HEK293T (cell line): ENCODE measurements at regions not wholly inside any gene's neighbourhood (a gene's known extent, or its start where the extent isn't known, plus 50 kb on each side); places are given as distances from the start of the nearest gene placed in this dataset.

Experiments used
- CTCF ChIA-PET: fragments of 350-600 bp; formaldehyde crosslinking; extraction: SDS; loops from one replicate; lab custom pipeline; 2021; ENCODE audit warnings: antibody characterized with exemption, inconsistent platforms; lab: Yijun Ruan, JAX
- POLR2A ChIA-PET: fragments of 350-600 bp; formaldehyde crosslinking; extraction: SDS; loops from one replicate; lab custom pipeline; 2020; ENCODE audit warnings: antibody characterized with exemption, inconsistent platforms; lab: Yijun Ruan, JAX
- DNase-seq: peaks from one replicate; pipeline ENCODE4 v3.0.0; 2012; ENCODE audit warnings: mixed read lengths; ENCODE audit errors: extremely low spot score
- ARNT ChIP-seq: fragments of 450-650 bp; IDR thresholded peaks from 2 replicates; pipeline ENCODE4 v1.6.1; 2017; ENCODE audit warnings: mild to moderate bottlenecking
- BHLHE40 ChIP-seq: fragments of 450-650 bp; IDR thresholded peaks from 2 replicates; pipeline ENCODE4 v1.6.1; 2016; ENCODE audit warnings: mild to moderate bottlenecking, moderate library complexity, borderline replicate concordance
- CTBP1 ChIP-seq: fragments of 450-650 bp; IDR thresholded peaks from 2 replicates; pipeline ENCODE4 v1.6.1; 2016; ENCODE audit warnings: borderline replicate concordance
- ELF4 ChIP-seq: fragments of 450-650 bp; IDR thresholded peaks from 2 replicates; pipeline ENCODE4 v1.6.1; 2017; ENCODE audit warnings: antibody characterized with exemption
- FOXA1 ChIP-seq: fragments of 450-650 bp; IDR thresholded peaks from 2 replicates; pipeline ENCODE4 v1.6.1; 2016; ENCODE audit warnings: mild to moderate bottlenecking
- FOXK2 ChIP-seq: fragments of 450-650 bp; IDR thresholded peaks from 2 replicates; pipeline ENCODE4 v1.6.1; 2016; ENCODE audit warnings: mild to moderate bottlenecking
- FOXM1 ChIP-seq: fragments of 450-650 bp; IDR thresholded peaks from 2 replicates; pipeline ENCODE4 v1.6.1; 2017; ENCODE audit warnings: mild to moderate bottlenecking, borderline replicate concordance
- HDGF ChIP-seq: fragments of 450-650 bp; IDR thresholded peaks from 2 replicates; pipeline ENCODE4 v1.6.1; 2017; ENCODE audit warnings: antibody characterized with exemption, borderline replicate concordance
- L3MBTL2 ChIP-seq: fragments of 450-650 bp; conservative IDR thresholded peaks from 2 replicates; pipeline ENCODE4 v1.6.1; 2016; ENCODE audit warnings: mild to moderate bottlenecking
- LEF1 ChIP-seq: fragments of 450-650 bp; IDR thresholded peaks from 2 replicates; pipeline ENCODE4 v1.6.1; 2017; ENCODE audit warnings: mild to moderate bottlenecking, borderline replicate concordance
- NFRKB ChIP-seq: fragments of 450-650 bp; IDR thresholded peaks from 2 replicates; pipeline ENCODE4 v1.6.1; 2016; ENCODE audit warnings: mild to moderate bottlenecking, moderate library complexity
- PKNOX1 ChIP-seq: fragments of 450-650 bp; IDR thresholded peaks from 2 replicates; pipeline ENCODE4 v1.6.1; 2016
- SP1 ChIP-seq: fragments of 450-650 bp; IDR thresholded peaks from 2 replicates; pipeline ENCODE4 v1.6.1; 2017
- SUZ12 ChIP-seq: fragments of 450-650 bp; IDR thresholded peaks from 2 replicates; pipeline ENCODE4 v1.6.1; 2016; ENCODE audit warnings: mild to moderate bottlenecking
- TARDBP ChIP-seq: fragments of 450-650 bp; IDR thresholded peaks from 2 replicates; pipeline ENCODE4 v1.6.1; 2016
- ZNF384 ChIP-seq: fragments of 450-650 bp; IDR thresholded peaks from 2 replicates; pipeline ENCODE4 v1.6.1; 2016

GRCh38 chr1:56295949-56296929, 283.1 kb downstream of the PLPP3 start:
- POLR2A ChIA-PET, result no interaction called here
- TF ChIP-seq FOXM1, result no peak
- TF ChIP-seq L3MBTL2, result no peak
- CTCF ChIA-PET, result no interaction called here
- no peak for DNase-seq

GRCh38 chr1:56291374-56291919, 287.9 kb downstream of the PLPP3 start:
- TF ChIP-seq FOXK2 (no peak), TARDBP (no peak), HDGF (no peak), ARNT (no peak), NFRKB (no peak), CTBP1 (no peak), SUZ12 (no peak), PKNOX1 (no peak), BHLHE40 (no peak), FOXA1 (no peak), L3MBTL2 (no peak)
- CTCF ChIA-PET, result no interaction called here
- POLR2A ChIA-PET, result no interaction called here

GRCh38 chr1:56289260-56289659, 290.1 kb downstream of the PLPP3 start:
- TF ChIP-seq SP1 (no peak), FOXK2 (no peak)
- CTCF ChIA-PET, result no interaction called here
- POLR2A ChIA-PET, result no interaction called here
- DNase-seq, result no peak

More at GRCh38 chr1:56291374-56291919, 287.9 kb downstream of the PLPP3 start:
- no peak for DNase-seq

GRCh38 chr1:56287721-56288120, 291.6 kb downstream of the PLPP3 start:
- ChIA-PET CTCF (no interaction called here), POLR2A (no interaction called here)
- TF ChIP-seq FOXM1 (no peak), FOXA1 (no peak), TARDBP (no peak), PKNOX1 (no peak), HDGF (no peak), ELF4 (no peak), NFRKB (no peak), ZNF384 (no peak), CTBP1 (no peak), ARNT (no peak), LEF1 (no peak), SP1 (no peak)
- no peak for DNase-seq

- ChIA-PET POLR2A (no interaction called here), CTCF (no interaction called here)
- TF ChIP-seq ARNT, result no peak
- TF ChIP-seq NFRKB, result no peak
- no peak for TF ChIP-seq ZNF384
- TF ChIP-seq TARDBP, result no peak
- no peak for TF ChIP-seq CTBP1
- no peak for TF ChIP-seq HDGF
- no peak for TF ChIP-seq LEF1
- TF ChIP-seq FOXM1, result no peak
- TF ChIP-seq ELF4, result no peak
- TF ChIP-seq SUZ12, result no peak
- TF ChIP-seq FOXK2, result no peak
- TF ChIP-seq SP1, result no peak
- no peak for TF ChIP-seq L3MBTL2
- no peak for TF ChIP-seq PKNOX1
- TF ChIP-seq BHLHE40, result no peak
- no peak for TF ChIP-seq FOXA1
- no peak for DNase-seq
These were observed 292.4 kb downstream of the PLPP3 start for GRCh38 chr1:56286956-56287355.

DNA sequence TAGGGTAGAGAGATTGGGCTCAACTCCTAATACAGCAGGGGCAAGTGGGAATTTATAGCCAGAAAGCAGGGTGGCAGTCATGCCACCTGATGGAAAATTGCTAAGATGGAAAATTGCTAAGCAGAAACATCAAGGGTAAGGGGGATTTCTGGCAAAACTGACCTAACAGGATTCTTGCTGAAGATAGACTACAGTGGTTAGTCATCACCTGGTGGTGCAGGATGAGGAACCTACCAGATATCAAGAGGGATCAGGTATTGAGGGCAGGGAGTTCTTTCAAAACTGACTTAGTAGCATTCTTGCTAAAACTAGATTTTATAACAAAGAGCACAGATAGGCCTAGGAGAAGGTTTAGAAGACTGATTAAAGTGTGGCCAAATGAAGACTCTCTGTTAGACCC, 292.9 kb downstream of the PLPP3 start:
- ChIA-PET CTCF (no interaction called here), POLR2A (no interaction called here)
- no peak for TF ChIP-seq L3MBTL2
- no peak for TF ChIP-seq ARNT
- TF ChIP-seq SUZ12, result no peak
- no peak for TF ChIP-seq PKNOX1
- TF ChIP-seq FOXK2, result no peak
- no peak for TF ChIP-seq LEF1
- no peak for TF ChIP-seq FOXA1
- TF ChIP-seq NFRKB, result no peak
- no peak for TF ChIP-seq ZNF384
- TF ChIP-seq TARDBP, result no peak
- no peak for TF ChIP-seq BHLHE40
- no peak for TF ChIP-seq FOXM1
- no peak for TF ChIP-seq HDGF
- TF ChIP-seq CTBP1, result no peak
- TF ChIP-seq ELF4, result no peak
- DNase-seq, result no peak
